ENCODE measurements at regions not wholly inside any gene's neighbourhood (a gene's known extent, or its start where the extent isn't known, plus 50 kb on each side); places are given as distances from the start of the nearest gene placed in this dataset.

DNA sequence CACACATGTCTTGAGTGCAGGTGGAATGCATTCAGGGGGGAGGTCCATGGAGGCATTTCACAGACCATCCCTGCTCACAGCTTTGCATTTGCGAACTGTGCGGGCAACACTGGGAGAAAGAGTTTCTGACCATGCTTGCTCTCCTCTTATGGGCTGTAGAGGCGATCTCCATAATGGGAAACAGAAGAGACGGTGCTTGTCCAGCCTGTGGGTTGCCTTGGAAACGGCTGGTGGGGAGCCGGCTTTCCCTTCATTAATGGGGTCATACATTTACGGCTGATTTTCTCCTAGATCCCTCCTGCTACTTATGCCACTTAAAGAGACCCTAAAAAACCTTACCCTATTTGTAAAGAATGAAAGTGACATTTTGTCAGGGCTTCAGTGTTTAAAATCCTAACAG lies 147.4 kb downstream of the SOX11 start:
- DNase-seq (ENCODE audit: extremely low read depth, low read depth), result no peak

DNA sequence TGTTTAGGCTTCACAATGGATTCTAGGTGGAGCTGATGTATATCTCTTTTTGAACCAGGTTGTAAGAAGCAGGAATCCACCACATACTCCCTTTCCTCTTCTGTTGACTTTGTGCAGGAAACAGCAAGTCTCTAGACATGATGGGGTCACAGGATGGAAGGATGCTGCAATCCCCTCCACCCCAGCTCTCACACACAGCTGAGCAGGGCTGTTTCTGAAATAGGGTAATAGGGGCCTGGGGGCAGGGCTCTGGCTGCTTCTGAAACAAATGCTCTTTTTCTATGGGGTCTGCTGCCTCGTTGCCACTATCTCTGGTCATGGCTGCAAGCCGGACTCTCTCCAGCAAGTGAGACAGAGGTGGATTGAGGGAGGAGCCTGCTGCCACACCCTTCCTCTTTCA lies 148.9 kb downstream of the SOX11 start:
- no peak for DNase-seq (ENCODE audit: extremely low read depth, low read depth)

DNA sequence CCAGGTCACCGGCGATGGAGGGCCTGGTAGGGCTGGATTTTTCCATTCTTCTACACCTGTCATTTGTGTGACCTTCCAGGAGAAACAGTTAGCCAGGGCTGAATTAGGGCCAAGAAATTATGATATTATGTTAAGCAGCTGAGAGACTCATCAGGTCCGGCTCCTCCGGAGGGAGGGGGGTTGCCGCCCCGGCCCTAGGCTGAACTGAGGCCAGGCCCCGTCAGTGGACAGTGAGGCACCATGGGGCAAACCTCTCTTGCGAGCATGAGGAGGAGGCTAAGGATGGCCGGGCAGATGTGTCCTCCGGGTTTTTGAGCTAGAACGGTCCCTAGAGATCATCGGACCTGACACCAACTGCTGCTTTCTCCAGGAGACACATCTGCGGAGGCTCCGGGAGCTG lies 150.1 kb downstream of the SOX11 start:
- DNase-seq (ENCODE audit: extremely low read depth, low read depth), result no peak

DNA sequence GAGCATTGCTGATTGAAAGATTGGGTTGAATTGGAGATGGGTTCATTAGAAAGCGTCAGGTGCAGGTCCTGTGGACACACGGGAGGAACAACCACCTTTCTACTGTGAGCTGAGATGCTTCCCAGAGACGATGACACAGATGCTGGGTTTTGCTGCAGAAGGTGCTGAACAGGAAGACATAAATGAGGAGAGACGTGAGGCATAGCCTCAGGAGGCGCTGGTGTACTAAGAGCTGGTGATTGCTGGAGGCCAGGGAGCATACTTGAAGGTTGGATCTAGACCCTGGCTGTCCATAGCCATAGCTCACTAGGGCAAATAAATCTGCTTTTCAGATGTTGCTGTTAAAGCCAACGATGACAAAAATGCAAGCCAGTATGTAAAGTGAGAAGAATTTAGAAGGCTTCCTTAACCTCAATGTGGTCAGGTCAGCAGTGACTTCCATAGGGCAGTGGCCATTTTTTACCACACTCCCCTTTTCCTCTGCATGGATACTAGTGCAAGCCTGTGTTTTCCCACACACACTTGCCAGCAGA lies 153.7 kb downstream of the SOX11 start:
- no peak for DNase-seq (ENCODE audit: extremely low read depth, low read depth)

DNA sequence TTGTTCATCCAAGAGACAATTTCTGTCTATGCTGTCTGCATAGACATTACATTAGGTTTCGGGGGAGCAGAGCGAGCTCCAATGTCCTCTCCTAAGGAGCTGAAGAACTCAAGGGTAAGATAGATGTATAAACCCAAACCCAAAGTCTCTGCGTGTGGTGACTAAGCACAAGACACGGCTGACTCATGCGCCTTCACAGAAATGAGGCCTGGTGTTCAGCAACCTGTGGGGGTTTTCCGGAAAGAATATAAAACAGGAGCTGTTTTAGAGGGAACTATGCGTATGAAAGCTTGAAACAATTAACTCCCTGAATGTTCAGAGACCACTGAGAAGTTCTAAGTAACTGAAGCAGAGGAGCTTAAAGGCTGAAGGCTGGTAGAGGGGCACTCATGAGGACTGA lies 154.7 kb downstream of the SOX11 start:
- DNase-seq (ENCODE audit: extremely low read depth, low read depth), result no peak

DNA sequence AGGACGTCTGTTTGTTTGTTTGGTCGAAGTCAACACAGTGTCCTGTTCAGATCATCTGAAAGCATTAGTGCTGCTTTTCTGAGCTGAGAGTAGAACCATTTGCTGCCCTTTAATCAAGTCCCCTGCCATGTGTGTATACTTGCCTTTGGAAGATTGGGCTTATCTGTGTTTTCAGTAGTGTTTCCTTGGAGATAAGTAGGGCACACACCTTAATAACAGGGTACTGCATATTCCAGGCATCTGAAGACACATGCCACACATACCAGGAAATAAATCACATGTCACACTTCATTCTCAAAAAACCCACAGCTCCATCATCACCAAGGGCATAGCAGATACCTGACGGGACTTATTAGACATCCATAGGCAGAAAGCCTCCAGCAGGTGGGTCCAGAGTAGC lies 157.4 kb downstream of the SOX11 start:
- no peak for DNase-seq (ENCODE audit: extremely low read depth, low read depth)

DNA sequence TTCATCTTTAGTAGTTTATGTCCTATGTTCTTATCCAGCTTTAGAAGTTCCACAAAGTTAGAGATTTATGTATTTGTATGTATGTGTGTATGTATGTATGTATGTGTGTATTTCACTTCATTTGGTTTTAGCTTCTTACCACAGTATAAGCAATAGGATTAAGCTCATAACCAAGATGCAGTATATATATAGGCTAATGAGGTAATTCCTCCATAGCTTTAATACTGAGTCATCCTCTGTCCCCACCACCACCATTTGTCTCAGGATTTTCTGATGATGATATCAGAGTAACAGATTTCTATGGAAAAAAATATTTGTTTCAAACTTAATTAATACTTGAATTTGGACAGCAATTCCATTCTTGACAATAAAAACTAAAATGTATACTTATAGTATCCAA lies 159.2 kb downstream of the SOX11 start:
- DNase-seq (ENCODE audit: extremely low read depth, low read depth), result no peak

DNA sequence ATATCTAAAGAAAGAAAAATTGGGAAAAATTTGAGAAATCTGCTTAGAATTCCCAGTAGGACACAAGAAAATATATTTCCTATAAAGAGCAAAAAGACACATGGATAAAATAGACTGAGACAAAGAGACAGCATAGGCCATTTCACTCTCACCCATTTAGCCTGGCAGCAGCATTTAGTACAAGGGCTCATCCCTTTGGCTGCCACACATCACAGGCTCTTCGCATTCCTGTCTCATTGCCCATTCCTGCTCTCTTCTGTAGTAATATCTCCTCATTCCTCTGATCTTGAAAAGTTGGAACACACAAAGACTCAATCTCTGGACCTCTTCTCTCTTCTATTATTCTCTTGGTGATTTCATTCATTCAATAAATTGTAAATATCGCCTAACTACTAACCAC lies 162.6 kb downstream of the SOX11 start:
- no peak for DNase-seq (ENCODE audit: extremely low read depth, low read depth)

DNA sequence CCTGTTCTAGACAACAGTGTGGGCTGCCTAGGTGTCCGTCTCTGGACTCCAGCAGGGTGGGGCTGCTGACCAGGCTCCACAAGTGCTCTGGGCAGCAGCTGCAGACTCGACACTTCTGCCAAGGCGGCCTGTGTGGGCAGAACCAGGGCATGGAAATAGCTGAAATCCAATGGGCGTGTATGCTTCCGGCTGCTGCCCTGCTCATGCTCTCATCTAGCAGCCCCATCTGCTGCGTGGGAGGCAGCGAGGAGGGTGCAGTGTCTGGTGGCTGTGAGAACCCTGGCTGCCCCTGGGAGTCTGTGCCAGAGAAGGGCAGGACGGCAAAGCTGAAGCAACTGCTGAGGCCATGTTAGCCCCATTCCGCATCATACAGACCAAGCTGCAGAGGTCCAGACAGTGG lies 174.9 kb downstream of the SOX11 start:
- no peak for DNase-seq (ENCODE audit: extremely low read depth, low read depth)

DNA sequence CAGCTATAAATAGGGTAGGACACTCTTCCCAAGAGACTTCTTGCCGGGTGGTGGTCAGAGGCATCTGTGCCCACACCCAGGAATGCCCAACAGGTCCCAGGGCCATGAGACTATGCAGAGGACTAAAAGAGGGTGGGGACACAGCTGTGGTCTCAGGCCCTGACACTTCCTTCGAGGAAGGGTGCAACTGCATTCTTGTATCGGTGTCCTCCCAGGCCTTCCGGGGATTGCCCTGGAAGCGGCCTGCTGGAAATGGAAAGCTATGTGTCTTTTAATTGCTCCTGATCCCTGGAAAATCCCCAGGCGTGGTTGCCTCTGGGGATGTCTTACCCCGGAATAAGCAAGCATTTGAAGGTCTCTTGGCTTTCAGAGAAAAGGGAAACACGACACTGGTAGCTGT lies 176.7 kb downstream of the SOX11 start:
- no peak for DNase-seq (ENCODE audit: extremely low read depth, low read depth)

DNA sequence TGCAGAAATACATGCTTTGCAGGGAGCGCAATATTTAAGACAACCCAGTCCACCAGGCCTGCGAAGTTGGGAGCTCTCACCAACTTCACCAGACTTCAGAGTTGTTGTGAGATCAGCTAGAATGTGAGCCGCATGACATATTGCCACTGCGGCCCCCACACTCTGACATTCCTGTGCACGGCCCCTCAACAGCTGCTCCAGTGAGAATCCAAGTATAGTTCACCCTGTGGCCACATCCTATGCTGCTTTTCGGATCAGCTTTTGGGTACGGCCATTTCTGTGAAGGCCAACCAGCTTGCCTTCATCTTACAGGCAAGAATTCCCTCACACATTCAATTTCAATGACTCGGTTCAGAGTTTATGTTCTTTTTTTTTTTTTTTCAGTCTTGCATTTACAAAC lies 177.8 kb downstream of the SOX11 start:
- DNase-seq (ENCODE audit: extremely low read depth, low read depth), result no peak

DNA sequence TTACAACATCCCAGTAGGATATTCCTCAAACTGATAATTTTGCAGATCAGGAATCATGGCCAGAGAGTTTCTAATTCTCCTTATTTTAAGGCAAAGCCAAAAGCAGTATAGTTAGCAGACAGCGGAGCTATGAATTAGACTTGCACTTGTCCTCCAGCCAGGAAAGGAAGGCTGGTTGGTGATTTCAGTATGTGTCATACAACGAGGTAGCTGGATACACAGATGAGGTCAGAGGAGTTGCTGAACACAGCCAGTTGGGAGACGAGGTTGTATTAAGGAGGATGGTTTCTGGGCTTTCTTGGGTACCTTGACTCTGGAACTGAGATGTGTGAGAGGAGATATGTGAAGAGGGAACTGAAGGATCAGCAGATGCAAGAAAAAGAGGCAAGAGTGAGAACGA lies 185.2 kb downstream of the SOX11 start:
- no peak for DNase-seq (ENCODE audit: extremely low read depth, low read depth)

DNA sequence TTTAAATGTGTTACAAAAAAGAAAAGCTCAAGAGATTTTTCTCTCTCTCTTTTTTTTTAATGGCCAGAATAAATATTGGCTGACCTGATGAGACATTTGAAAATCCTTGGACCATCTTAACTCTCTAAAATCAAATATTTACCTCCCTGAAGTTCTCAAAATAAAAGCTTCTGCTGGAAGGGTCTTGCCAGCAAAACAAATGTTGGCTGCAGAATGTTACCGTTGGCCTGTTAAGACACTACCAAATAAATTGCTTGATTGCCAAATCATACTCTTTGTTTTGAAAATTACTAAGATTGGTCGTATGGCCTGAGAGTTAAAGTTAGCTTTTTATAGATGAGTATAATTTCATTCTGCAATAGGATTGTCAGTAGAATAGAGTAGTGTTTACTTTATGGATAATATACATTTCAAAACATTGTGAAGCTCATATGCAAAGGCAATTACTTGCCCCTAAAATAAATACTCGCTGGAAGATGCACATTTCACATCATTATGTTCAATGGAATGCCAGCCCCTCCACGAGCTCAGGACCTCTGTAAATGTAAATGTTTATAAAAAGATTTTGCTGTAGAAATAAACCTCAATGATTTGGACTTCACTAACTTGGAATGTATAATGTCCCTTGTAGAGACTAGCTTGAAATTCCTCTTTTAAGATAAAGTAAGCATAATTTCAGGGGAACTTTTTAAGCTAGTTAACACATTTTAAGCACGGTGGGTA lies 193.4 kb downstream of the SOX11 start:
- no peak for DNase-seq (ENCODE audit: extremely low read depth, low read depth)

DNA sequence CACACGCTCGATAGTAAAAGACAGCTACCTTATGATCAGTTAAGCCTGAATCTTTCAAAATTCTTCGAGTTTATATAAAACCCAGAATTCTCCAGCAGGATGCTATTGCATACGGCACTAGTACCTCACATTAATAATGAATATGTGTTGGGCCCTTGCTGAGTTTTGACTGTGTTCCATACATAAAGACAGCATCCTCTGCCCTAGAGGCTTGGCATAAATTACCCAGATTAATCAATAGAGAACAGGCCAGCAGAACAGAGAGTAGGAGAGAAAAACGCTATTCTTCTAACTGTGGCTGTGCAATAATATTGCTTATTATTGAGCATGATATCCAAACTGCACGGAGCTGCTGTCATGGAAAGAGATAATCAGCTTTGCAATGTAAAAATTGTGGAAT lies 194.3 kb downstream of the SOX11 start:
- DNase-seq (ENCODE audit: extremely low read depth, low read depth), result no peak

DNA sequence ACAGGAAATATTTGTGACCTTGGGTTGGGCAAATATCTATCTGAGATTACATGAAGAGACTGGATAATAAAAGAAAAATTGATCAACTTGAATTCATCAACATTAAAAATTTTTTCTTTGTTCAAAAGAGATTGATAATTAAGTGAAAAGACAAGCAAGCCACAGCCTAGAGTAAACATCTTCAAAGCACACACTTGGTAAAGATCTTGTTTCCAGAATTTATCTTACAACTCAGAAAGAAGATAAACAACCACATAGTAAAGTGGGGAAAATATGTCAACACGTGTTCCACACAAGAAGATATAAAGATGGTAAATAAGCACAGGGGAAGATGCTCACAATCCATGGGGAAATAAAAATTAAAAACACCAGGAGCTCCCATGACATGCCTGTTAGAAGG lies 195.9 kb downstream of the SOX11 start:
- no peak for DNase-seq (ENCODE audit: extremely low read depth, low read depth)

DNA sequence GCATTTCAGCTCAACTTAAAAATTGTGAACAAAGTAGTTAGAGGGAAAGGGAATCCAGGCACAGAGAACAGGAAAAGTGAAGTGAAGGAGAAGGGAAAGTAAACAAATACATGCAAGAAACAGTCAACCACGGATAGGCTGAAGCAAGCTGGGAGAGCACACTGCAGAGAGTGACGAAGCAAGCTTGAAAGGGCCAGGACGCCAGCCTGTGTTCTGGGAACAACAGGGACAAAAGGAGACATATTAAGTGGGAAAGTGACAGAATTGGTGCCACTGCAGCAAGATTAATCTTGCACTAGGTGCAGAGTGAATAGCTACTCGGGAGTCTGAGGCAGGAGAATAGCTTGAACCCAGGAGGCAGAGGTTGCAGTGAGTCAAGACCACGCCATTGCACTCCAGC lies 197.3 kb downstream of the SOX11 start:
- DNase-seq (ENCODE audit: extremely low read depth, low read depth), result no peak

DNA sequence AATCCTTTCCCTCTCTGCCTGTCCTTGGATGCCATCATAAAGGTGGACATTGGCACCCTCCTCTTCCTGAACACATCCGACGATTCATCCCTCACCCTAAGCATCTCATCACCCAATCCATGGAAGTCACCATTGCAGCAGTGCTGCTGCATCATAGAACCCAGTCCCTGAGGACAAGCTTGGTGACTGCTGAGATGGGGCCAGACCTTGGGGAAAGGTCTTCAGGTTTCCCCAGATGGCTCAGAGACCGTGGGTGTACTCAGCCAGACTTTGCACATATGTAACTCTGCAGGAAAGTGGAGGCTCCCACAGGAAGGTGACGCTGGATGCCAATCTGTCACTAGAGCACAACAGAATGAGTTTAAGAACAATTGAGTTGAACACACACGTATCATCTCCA lies 202.2 kb downstream of the SOX11 start:
- DNase-seq (ENCODE audit: extremely low read depth, low read depth), result no peak

DNA sequence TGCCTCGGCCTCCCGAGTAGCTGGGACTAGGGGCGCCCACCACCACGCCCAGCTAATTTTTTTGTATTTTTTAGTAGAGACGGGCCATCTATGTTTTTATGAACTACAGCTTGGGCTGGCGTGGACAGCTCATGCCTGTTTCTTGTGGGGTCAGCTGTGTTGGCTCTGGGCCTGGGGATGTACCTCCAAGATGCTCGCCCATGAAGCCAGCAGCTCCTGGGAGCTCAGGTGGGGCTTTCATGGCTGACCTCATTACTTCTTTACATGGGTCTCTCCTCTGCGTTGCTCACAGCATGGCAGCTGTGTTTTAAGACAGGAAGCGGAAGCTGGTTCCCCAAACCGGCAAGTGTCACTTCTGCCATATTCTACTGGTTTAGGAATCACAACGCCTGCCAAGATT lies 203.1 kb downstream of the SOX11 start:
- DNase-seq (ENCODE audit: extremely low read depth, low read depth), result no peak

DNA sequence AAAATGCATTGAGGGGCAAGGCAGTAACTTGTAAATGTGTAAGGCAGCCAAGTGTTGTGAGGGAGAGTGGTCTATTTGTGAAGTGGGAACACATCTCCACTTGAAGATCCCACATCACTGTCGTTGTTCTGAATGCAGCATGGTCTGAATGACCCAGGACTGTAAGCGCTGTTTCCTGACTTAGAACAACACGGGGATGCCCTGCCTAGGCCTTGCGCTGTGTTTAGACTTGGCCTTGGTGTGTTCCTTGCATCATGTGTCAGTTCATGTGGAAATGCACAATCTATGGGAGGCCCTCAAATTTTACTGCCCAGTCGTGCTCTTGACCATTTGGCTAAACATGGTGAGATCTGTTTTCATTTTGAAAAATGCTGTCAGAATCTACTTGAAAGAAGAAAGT lies 205.1 kb downstream of the SOX11 start:
- DNase-seq (ENCODE audit: extremely low read depth, low read depth), result no peak

DNA sequence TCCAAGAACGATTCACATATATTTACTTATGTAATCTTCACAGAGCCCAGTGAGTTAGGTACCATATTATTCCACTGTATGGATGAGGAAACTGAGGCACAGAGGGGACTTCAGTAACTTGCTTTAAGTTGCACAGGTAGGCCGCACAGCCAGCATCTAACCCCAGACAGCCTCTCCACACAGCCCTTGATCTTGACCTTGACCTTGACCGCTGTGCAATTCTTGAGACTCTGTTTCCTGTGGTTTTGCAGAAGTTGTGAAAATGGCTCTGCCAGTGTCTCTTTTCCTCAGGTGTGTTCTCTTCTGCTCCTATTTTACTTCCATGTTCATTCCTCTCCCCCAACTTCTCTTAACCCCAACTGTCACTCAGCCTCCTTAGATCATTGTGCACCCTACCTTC lies 206.5 kb downstream of the SOX11 start:
- DNase-seq (ENCODE audit: extremely low read depth, low read depth), result no peak

DNA sequence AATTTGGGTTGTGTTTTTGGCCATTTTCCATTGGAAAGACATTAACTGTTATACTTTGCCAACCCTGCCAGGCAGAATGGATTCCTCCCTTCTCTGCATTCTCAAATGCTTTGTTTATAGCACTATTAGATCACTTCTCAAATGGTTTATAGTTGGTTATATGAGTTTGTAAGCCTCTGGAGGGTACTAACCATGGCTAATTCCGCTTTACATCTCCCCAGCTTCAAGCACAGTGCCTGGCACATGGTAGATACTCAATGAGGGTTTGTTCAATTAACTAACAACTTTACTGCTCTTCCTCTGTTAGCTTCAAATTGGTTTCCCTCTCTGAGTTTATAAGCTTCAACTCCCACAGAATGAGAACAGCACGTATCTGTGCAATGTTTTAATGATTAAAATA lies 213.5 kb downstream of the SOX11 start:
- no peak for DNase-seq (ENCODE audit: extremely low read depth, low read depth)

DNA sequence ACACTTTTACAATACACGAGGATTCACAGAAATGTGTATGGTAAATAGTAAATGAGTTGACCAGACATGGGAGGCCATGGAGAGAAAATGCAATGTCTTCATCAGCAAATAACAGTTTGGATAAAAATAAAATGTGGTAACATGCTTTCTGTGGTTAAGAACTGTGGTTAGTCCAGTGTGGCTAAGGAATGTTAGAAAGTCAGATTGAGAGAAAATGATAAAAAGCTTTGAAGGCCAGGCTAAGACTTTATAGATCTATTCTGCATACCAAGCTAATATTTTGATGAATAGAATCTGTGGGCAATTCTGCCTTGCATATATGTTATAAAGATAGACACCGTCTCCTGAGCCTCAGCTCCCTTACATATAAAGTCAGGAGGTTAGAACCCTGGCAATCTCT lies 215.9 kb downstream of the SOX11 start:
- no peak for DNase-seq (ENCODE audit: extremely low read depth, low read depth)

DNA sequence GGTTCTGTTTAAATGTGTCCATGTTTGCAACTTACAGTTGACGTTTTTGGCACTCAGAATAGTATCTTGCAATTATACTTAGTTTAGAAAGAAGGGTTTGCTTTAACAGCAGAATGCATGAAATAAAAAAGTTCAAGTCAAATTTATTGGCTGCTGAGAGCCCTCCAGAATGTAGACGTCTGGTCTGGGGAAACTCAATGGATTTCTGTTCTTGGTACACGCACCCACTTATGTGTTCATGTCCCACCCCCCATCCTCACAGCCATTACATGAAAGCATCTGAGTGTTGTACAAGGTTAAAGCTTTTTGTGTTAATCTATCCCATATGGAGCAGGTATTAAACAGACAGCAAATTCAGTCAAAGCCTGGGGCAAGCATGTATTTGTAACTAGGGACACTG lies 219.5 kb downstream of the SOX11 start:
- DNase-seq (ENCODE audit: extremely low read depth, low read depth), result no peak

Data from NCI-H460 (cell line).